ENCODE measurements at regions not wholly inside any gene's neighbourhood (a gene's known extent, or its start where the extent isn't known, plus 50 kb on each side); places are given as distances from the start of the nearest gene placed in this dataset.
"Not testable (repeated sequence)": the region's sequence is repeated elsewhere in the genome, so short reads cannot be mapped to it uniquely, and the experiment has no call there.

GRCh38 chr1:172795741-172796140 is 136.8 kb downstream of the FASLG start:
- no peak for TF ChIP-seq CTCF (IDR thresholded peaks at IDR 0.05; ENCODE audit: insufficient read depth, low read length, poor library complexity, severe bottlenecking)
- TF ChIP-seq EZH2phosphoT487 (conservative IDR thresholded peaks at IDR 0.05; ENCODE audit: low read length): no peak
- no peaks in the 10 kb centered on the region for H3K79me2 ChIP-seq (ENCODE audit: insufficient read depth, low read length)
- no peak overlapping the region for H3K9ac ChIP-seq (ENCODE audit: low read length)
- H2AFZ ChIP-seq (ENCODE audit: low read depth, low read length, severe bottlenecking): no peak overlapping the region
- no peaks in the 10 kb centered on the region for H4K20me1 ChIP-seq (ENCODE audit: low read depth, low read length)
- H3K9me3 ChIP-seq (ENCODE audit: insufficient read depth, low read length): no peaks in the 10 kb centered on the region
- no peaks in the 10 kb centered on the region for H3K27me3 ChIP-seq (ENCODE audit: low read length)
- H3K4me2 ChIP-seq (ENCODE audit: low read depth, low read length, poor library complexity, severe bottlenecking): no peak overlapping the region
- H3K36me3 ChIP-seq (ENCODE audit: low read length): no peaks in the 10 kb centered on the region; the same call in 1 of the 2 replicates
- no peaks in the 10 kb centered on the region for H3F3A ChIP-seq (ENCODE audit: insufficient read depth)
- H3K27ac ChIP-seq (ENCODE audit: low read depth, low read length): no peak overlapping the region
- no peak overlapping the region for H3K4me3 ChIP-seq (ENCODE audit: insufficient read depth, low read length, poor library complexity, severe bottlenecking)
- H3K9me2 ChIP-seq (replicated peaks; ENCODE audit: insufficient read depth, low read length): no peaks in the 10 kb centered on the region

- not testable (repeated sequence) for H3F3A ChIP-seq (ENCODE audit: insufficient read depth); H3K27me3 ChIP-seq (ENCODE audit: low read length); H3K27ac ChIP-seq (ENCODE audit: low read depth, low read length)
Measured at GRCh38 chr1:172799804-172800203, 140.9 kb downstream of the FASLG start.

GRCh38 chr1:172801771-172802322 is 142.9 kb downstream of the FASLG start:
- Histone ChIP-seq H3K79me2 (ENCODE audit: insufficient read depth, low read length) (no peaks in the 10 kb centered on the region), H3K36me3 (ENCODE audit: low read length) (no peaks in the 10 kb centered on the region; the same call in 1 of the 2 replicates), H4K20me1 (ENCODE audit: low read depth, low read length) (no peaks in the 10 kb centered on the region), H3K27me3 (ENCODE audit: low read length) (no peaks in the 10 kb centered on the region), H3F3A (ENCODE audit: insufficient read depth) (no peaks in the 10 kb centered on the region), H3K27ac (ENCODE audit: low read depth, low read length) (no peak overlapping the region), H3K9ac (ENCODE audit: low read length) (no peak overlapping the region), H3K4me2 (ENCODE audit: low read depth, low read length, poor library complexity, severe bottlenecking) (no peak overlapping the region), H2AFZ (ENCODE audit: low read depth, low read length, severe bottlenecking) (no peak overlapping the region), H3K9me3 (ENCODE audit: insufficient read depth, low read length) (no peaks in the 10 kb centered on the region), H3K9me2 (replicated peaks; ENCODE audit: insufficient read depth, low read length) (no peaks in the 10 kb centered on the region), H3K4me3 (ENCODE audit: insufficient read depth, low read length, poor library complexity, severe bottlenecking) (no peak overlapping the region)
- no peak for TF ChIP-seq EZH2phosphoT487 (conservative IDR thresholded peaks at IDR 0.05; ENCODE audit: low read length)
- TF ChIP-seq CTCF (IDR thresholded peaks at IDR 0.05; ENCODE audit: insufficient read depth, low read length, poor library complexity, severe bottlenecking): no peak

More at GRCh38 chr1:172799804-172800203, 140.9 kb downstream of the FASLG start:
- not testable (repeated sequence) for H4K20me1 ChIP-seq (ENCODE audit: low read depth, low read length); H3K36me3 ChIP-seq (ENCODE audit: low read length); H2AFZ ChIP-seq (ENCODE audit: low read depth, low read length, severe bottlenecking); H3K9me2 ChIP-seq (replicated peaks; ENCODE audit: insufficient read depth, low read length); H3K4me3 ChIP-seq (ENCODE audit: insufficient read depth, low read length, poor library complexity, severe bottlenecking); H3K4me2 ChIP-seq (ENCODE audit: low read depth, low read length, poor library complexity, severe bottlenecking); H3K79me2 ChIP-seq (ENCODE audit: insufficient read depth, low read length); H3K9me3 ChIP-seq (ENCODE audit: insufficient read depth, low read length); H3K9ac ChIP-seq (ENCODE audit: low read length)

- Histone ChIP-seq H3K4me2 (ENCODE audit: low read depth, low read length, poor library complexity, severe bottlenecking) (no peak overlapping the region), H3K4me3 (ENCODE audit: insufficient read depth, low read length, poor library complexity, severe bottlenecking) (no peak overlapping the region), H3K9ac (ENCODE audit: low read length) (no peak overlapping the region), H3K27me3 (ENCODE audit: low read length) (no peaks in the 10 kb centered on the region), H3K79me2 (ENCODE audit: insufficient read depth, low read length) (no peaks in the 10 kb centered on the region), H4K20me1 (ENCODE audit: low read depth, low read length) (no peaks in the 10 kb centered on the region), H3K9me2 (replicated peaks; ENCODE audit: insufficient read depth, low read length) (no peaks in the 10 kb centered on the region), H3K36me3 (ENCODE audit: low read length) (no peaks in the 10 kb centered on the region), H2AFZ (ENCODE audit: low read depth, low read length, severe bottlenecking) (no peak overlapping the region), H3F3A (ENCODE audit: insufficient read depth) (no peaks in the 10 kb centered on the region), H3K27ac (ENCODE audit: low read depth, low read length) (no peak overlapping the region), H3K9me3 (ENCODE audit: insufficient read depth, low read length) (peaks cover 16% of the 10 kb centered on the region; the same call in 1 of the 2 replicates)
- TF ChIP-seq EZH2phosphoT487 (conservative IDR thresholded peaks at IDR 0.05; ENCODE audit: low read length): no peak
- TF ChIP-seq CTCF (IDR thresholded peaks at IDR 0.05; ENCODE audit: insufficient read depth, low read length, poor library complexity, severe bottlenecking): no peak
Measured at GRCh38 chr1:172809750-172810149, 150.8 kb downstream of the FASLG start.

Data from SU-DHL-6 (cell line).